ENCODE measurements at regions not wholly inside any gene's neighbourhood (a gene's known extent, or its start where the extent isn't known, plus 50 kb on each side); places are given as distances from the start of the nearest gene placed in this dataset.

- TF ChIP-seq CTCF (IDR thresholded peaks at IDR 0.05; ENCODE audit: extremely low read depth in 1 of 2, insufficient read depth in 1 of 2, low read depth in 1 of 2, low read length in 2 of 2) (no peak), POLR2A (IDR thresholded peaks at IDR 0.05; ENCODE audit: low read depth, low read length) (no peak), MAX (IDR thresholded peaks at IDR 0.05; ENCODE audit: insufficient read depth, insufficient read length) (no peak), JUN (IDR thresholded peaks at IDR 0.05; ENCODE audit: borderline replicate concordance, insufficient read depth, insufficient read length, low read depth) (no peak), POLR2AphosphoS5 (IDR thresholded peaks at IDR 0.05; ENCODE audit: insufficient read depth, low read depth, low read length) (no peak)
Measured at GRCh38 chrX:4004822-4005221, 291.4 kb upstream of the PRKX start.
